Hepatocyte (in vitro differentiated cells): ENCODE measurements at regions not wholly inside any gene's neighbourhood (a gene's known extent, or its start where the extent isn't known, plus 50 kb on each side); places are given as distances from the start of the nearest gene placed in this dataset.

Experiments
- EZH2 ChIP-seq: fragments of 200-600 bp; sonication (generic); IDR thresholded peaks from 2 replicates; pipeline ENCODE4 v1.6.1; 2016; ENCODE audit warnings: antibody characterized with exemption, mild to moderate bottlenecking, borderline replicate concordance
- EZH2phosphoT487 ChIP-seq: fragments of 200-600 bp; sonication (generic); IDR thresholded peaks from one replicate; pipeline ENCODE4 v1.6.1; 2018; ENCODE audit warnings: antibody characterized with exemption, mild to moderate bottlenecking, low read depth, moderate library complexity; ENCODE audit not compliant: unreplicated experiment, severe bottlenecking
- TF ChIP-seq, protein P1 (sequence below): fragments of 200-600 bp; sonication (generic); IDR thresholded peaks from 2 replicates; pipeline ENCODE4 v1.5.1; 2016; ENCODE audit warnings: antibody characterized with exemption, mild to moderate bottlenecking; ENCODE audit not compliant: poor library complexity

DNA sequence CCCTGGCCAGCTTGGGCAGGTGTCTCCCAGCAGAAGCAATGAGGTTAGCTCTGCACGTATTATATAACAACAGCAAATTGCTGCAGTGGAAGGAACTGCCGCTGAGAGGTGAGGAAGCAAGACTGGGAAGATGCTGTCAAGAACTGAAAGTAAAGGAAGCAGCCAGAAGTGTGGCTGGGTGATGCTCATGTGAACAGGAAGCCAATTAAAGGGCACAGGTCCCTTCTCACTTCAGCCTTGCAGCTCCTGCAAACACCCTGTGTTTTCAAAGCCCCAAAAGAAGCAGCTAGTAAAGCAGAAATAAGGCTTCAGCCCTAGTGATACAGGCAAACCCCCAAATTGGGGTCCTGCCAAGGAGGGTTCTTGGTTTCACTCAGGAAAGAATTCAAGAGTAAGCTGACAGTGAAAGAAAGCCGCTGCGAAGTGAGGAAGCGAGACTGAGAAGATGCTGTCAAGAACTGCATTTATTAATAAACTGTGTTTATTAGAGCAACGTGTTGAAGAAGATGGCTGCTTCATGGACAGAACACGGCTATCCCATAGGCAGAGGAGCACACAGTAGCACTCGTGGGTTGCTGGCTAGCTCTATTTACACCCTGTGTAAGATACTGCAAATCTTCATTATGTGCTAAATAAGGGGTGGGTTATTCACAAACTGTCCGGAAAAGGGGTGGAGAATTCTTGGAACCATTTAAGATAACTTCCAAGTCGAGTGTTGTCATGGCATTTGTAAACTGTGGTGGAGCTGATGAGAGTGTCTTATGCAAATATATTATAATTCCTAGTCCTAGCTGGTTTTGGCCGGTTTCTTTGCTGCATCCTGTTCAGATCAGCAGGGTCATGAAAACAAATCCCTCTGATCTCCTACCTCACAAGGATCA is 152.2 kb downstream of the LINC00237 start:
- TF ChIP-seq, protein P1, sequence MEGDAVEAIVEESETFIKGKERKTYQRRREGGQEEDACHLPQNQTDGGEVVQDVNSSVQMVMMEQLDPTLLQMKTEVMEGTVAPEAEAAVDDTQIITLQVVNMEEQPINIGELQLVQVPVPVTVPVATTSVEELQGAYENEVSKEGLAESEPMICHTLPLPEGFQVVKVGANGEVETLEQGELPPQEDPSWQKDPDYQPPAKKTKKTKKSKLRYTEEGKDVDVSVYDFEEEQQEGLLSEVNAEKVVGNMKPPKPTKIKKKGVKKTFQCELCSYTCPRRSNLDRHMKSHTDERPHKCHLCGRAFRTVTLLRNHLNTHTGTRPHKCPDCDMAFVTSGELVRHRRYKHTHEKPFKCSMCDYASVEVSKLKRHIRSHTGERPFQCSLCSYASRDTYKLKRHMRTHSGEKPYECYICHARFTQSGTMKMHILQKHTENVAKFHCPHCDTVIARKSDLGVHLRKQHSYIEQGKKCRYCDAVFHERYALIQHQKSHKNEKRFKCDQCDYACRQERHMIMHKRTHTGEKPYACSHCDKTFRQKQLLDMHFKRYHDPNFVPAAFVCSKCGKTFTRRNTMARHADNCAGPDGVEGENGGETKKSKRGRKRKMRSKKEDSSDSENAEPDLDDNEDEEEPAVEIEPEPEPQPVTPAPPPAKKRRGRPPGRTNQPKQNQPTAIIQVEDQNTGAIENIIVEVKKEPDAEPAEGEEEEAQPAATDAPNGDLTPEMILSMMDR: no peak
- TF ChIP-seq EZH2 (no peak), EZH2phosphoT487 (no peak)
